Germinal center (tissue), 1 donor: ENCODE measurements at regions not wholly inside any gene's neighbourhood (a gene's known extent, or its start where the extent isn't known, plus 50 kb on each side); places are given as distances from the start of the nearest gene placed in this dataset.
A peak's percentile ranks its signal among the peaks of the same experiment; 100 is the strongest.

Experiments
- DNase-seq: peaks from one replicate; pipeline ENCODE4 v3.0.0; 2012; ENCODE audit warnings: mixed read lengths, low spot score

- DNase-seq, result no peak
Measured at GRCh38 chr7:85573844-85574243, 387.0 kb upstream of the SEMA3D start.

GRCh38 chr7:85573346-85573745 lies 386.5 kb upstream of the SEMA3D start:
- DNase-seq, result no peak

GRCh38 chr7:85570898-85571297 lies 384.0 kb upstream of the SEMA3D start:
- no peak for DNase-seq

- no peak for DNase-seq
Measured at GRCh38 chr7:85567983-85568382, 381.1 kb upstream of the SEMA3D start.

GRCh38 chr7:85566095-85566794 lies 379.4 kb upstream of the SEMA3D start:
- no peak for DNase-seq

GRCh38 chr7:85565276-85565675 lies 378.4 kb upstream of the SEMA3D start:
- DNase-seq, result no peak

- no peak for DNase-seq
Measured at GRCh38 chr7:85564861-85565260, 378.0 kb upstream of the SEMA3D start.

- DNase-seq, result no peak
Measured at GRCh38 chr7:85561706-85562105, 374.9 kb upstream of the SEMA3D start.

GRCh38 chr7:85554236-85555178 lies 367.7 kb upstream of the SEMA3D start:
- DNase-seq, result peak; percentile 2

- no peak for DNase-seq
Measured at GRCh38 chr7:85535974-85536729, 349.3 kb upstream of the SEMA3D start.

- no peak for DNase-seq
Measured at GRCh38 chr7:85529831-85530230, 343.0 kb upstream of the SEMA3D start.

- no peak for DNase-seq
Measured at GRCh38 chr7:85529201-85529600, 342.3 kb upstream of the SEMA3D start.

GRCh38 chr7:85528581-85528980 lies 341.7 kb upstream of the SEMA3D start:
- no peak for DNase-seq

GRCh38 chr7:85525676-85526075 lies 338.8 kb upstream of the SEMA3D start:
- DNase-seq, result no peak

- no peak for DNase-seq
Measured at GRCh38 chr7:85522070-85522469, 335.2 kb upstream of the SEMA3D start.

GRCh38 chr7:85521108-85521694 lies 334.3 kb upstream of the SEMA3D start:
- no peak for DNase-seq

GRCh38 chr7:85520175-85520574 lies 333.3 kb upstream of the SEMA3D start:
- no peak for DNase-seq

- no peak for DNase-seq
Measured at GRCh38 chr7:85516675-85517074, 329.8 kb upstream of the SEMA3D start.

- no peak for DNase-seq
Measured at GRCh38 chr7:85512790-85513189, 325.9 kb upstream of the SEMA3D start.

- no peak for DNase-seq
Measured at GRCh38 chr7:85510287-85510686, 323.4 kb upstream of the SEMA3D start.

- DNase-seq, result no peak
Measured at GRCh38 chr7:85509476-85509875, 322.6 kb upstream of the SEMA3D start.
